IPS-NIHi11 (cell line): ENCODE measurements at regions not wholly inside any gene's neighbourhood (a gene's known extent, or its start where the extent isn't known, plus 50 kb on each side); places are given as distances from the start of the nearest gene placed in this dataset.
"Not testable (repeated sequence)": the region's sequence is repeated elsewhere in the genome, so short reads cannot be mapped to it uniquely, and the experiment has no call there.

Source experiments
- DNase-seq: peaks from one replicate; pipeline ENCODE4 v3.0.0; 2012; ENCODE audit warnings: mixed read lengths, low spot score

GRCh38 chr6:75031102-75031501 lies 174.8 kb downstream of the COL12A1 start:
- DNase-seq: not testable (repeated sequence)

DNA sequence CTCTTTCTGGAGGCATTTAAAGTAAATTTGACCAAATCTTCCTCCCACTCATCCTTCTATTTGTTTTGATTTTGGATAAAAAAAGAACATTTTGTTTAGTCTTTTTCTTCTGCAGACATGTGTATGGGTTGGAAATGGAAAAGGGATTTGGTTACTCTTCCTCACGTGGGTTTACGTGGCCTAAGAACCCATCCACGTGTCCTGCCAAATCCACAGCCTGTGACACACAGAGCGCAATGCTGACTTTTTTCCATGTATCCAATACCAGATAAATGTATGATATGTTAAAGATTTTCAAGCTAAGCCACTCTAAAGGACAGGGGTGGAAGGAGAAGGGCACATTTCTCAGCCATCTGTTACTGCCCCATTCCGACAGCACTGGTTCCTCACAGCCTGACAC lies 176.5 kb downstream of the COL12A1 start:
- DNase-seq: no peak

DNA sequence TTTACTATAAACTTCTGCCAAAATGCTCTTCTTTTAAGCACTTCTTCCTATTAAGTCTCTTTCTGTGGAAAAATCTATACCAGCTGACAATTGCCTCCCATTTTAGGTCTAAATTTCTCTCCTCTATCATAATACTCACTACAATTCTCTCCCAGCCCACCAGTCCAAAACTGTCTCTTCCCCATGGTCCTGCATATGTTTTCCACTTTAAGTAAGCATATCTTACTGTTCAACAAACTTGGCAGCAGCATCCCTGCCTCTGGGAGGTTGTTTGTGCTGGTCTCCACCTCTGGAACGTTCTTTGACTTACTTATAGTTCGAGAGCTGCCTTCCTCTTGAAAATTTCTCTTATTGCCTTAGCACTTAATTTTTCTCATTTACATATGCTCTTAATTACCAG lies 180.5 kb downstream of the COL12A1 start:
- DNase-seq: no peak

DNA sequence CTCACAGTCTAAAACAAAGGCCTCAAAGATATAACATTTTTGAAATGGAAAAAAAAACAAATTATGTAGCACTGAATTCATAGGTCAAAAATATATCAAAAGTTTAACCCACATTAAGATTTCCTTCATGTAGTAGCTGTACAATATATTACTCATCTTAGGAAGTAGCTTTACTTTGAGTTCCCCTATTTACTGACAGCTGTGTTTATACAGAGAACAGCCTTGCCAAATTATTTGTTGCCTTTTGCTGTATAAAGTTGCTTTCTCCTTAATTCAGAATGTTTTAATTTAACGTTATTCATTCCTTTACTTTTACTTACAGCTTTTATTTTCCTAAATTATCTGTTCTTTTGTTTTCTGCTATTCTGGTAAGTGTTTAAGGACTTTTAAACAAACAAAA lies 181.0 kb downstream of the COL12A1 start:
- DNase-seq: no peak

GRCh38 chr6:75023634-75024033 lies 182.2 kb downstream of the COL12A1 start:
- no peak for DNase-seq

DNA sequence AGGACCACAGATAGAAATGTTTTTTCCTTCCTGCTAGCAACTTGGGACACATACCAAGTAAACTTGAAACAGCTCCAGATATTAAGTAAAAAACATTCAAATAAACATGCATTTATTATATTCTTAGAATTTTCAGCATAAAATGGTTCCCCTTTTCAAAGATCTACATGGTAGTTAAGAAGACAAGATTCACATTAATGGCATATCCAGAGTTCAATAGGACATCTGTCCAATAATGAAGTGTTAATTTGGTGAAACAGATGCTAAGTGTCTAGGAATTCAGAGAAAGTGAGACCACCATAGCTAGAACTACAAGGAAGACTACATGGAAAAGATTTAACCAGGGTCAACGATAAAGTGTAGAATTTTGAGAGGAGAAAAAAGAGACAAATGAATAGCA lies 184.9 kb downstream of the COL12A1 start:
- no peak for DNase-seq

DNA sequence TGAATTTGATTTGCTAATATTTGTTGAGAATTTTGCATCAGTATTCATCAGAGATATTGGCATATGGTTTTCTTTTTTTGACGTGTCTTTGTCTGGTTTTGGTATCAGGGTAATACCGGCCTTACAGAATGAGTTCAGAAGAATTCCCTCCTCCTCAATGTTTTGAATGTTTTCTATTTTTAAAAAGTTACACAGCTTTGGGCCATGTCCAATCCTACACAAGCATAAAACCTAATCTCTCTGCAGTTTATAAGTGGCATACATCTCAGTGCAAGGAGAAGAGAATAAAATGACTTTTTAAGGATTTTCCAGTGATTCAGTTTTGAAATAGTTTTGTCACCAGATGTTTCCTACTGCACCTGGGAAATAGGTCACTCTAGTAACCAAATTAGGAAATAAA lies 185.5 kb downstream of the COL12A1 start:
- DNase-seq: no peak

DNA sequence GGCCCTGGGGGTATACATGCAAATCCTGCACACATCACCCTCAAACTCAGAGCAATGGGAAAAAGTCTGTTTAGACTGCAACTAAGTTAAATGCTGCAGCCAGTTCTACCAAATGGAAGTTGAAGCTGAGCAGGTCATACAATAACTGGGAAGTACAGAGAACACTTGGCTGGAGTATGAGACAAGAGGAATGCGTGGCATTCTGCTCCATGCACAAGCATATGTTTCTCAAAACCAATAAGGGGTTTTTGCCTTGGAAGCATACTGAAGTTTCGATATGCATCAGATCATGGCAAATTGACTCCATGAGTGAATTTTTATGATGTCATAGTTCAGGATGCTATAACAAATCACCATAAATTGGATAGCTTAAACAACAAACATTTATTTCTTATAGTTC lies 193.8 kb downstream of the COL12A1 start:
- no peak for DNase-seq

GRCh38 chr6:75003984-75004383 lies 201.9 kb downstream of the COL12A1 start:
- DNase-seq: not testable (repeated sequence)

- DNase-seq: no peak
Measured at GRCh38 chr6:74997646-74998045, 208.2 kb downstream of the COL12A1 start.

DNA sequence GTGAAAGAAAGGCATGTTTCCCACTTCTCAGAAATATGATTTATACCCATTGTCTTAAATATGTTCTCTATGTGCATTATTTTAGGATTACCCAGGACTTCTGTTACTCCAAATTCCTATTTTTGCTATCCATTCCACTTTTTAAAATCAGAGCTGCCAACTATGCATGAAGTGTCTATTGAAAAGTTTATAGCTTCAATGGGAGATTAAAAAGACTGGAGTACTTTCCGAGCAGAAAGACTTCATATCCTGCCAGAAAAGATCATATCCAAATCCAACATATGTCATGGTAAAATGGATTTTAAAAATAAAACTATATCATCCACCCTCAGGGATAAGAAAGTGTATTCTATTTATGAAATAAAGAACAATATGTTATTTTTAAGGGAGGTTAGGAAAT lies 212.7 kb downstream of the COL12A1 start:
- DNase-seq: no peak

GRCh38 chr6:74991573-74992332 lies 214.1 kb downstream of the COL12A1 start:
- DNase-seq: peak; percentile 21

GRCh38 chr6:74979065-74979766 lies 226.6 kb downstream of the COL12A1 start:
- no peak for DNase-seq

DNA sequence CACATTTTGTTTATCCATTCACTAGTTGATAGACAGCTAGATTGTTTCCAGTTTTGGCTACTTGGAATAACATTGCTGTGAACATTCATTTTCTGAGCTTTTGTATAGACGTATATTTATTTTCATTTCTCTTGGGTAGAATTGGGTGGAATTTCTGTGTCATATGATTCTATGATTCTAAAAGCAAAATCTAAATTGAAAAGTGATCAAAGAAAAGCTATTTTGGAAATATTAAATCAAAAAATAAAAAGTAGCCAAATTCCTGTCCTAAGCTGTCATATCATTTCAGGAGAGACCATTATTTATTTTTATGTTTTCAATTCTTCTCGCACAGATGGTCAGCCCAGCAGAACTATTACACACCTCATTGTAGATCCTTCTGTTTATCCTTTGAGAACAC lies 229.2 kb downstream of the COL12A1 start:
- DNase-seq: no peak

GRCh38 chr6:74976026-74976425 lies 229.8 kb downstream of the COL12A1 start:
- DNase-seq: no peak

- DNase-seq: no peak
Measured at GRCh38 chr6:74973591-74973990, 232.3 kb downstream of the COL12A1 start.

GRCh38 chr6:74971633-74972032 lies 234.2 kb downstream of the COL12A1 start:
- DNase-seq: no peak

DNA sequence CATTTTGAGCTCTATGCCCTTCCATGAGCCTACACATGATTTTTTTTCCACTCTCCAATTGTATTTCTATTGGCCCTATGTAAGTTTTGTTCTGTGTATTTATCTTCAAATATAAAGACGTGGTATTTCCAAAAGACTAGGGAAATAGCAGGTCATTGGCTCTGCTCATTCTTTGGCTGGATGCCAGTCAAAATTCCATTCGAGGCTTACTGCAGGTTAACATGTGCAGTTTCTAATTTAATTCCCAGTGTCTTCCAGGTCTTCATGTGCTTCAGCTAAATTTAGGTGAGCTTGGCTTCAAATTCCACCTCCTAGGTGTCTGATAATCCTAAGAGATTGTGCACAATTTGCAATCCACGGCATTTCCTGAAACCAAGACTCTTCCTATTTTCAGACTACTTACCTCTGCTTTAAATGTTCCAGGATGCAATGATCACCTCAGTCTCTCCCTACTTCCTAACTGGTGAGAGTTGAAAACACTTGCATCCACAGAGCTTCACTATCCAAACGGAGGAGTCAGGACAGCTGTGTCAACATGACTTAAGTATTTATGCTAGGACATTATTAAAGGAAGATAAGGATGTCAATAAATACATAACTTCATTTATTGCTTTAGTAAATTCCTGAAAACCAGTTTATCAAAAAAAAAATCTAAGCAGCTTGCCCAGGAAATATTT lies 236.1 kb downstream of the COL12A1 start:
- no peak for DNase-seq

- DNase-seq: no peak
Measured at GRCh38 chr6:74967821-74968220, 238.0 kb downstream of the COL12A1 start.

- DNase-seq: no peak
Measured at GRCh38 chr6:74966712-74967111, 239.1 kb downstream of the COL12A1 start.

DNA sequence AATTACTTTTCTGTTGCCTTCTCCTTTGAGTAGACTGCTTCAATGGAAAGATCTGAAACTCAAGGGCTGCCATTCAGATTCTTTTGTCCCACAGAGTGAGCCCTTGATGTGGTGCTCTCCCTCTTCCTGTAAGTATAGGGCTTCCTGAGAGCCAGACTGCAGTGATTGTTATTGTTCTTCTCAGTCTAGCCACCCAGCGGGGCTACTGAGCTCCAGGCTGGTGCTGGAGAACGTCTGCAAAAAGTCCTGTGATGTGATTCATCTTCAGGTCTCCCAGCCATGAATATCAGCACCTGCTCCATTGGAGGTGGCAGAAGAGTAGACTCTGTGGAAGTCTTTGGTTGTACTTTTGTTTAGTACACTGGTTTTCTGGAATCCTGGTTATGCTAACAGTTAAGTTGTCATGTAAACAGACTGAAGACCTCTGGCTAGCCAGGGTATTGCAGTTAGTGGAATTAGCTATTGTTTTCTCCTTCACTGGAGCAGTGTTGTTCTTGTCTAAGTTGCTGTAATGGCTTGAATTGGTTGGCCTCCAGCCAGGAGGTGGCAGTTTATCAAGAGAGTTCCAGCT lies 240.9 kb downstream of the COL12A1 start:
- no peak for DNase-seq

DNA sequence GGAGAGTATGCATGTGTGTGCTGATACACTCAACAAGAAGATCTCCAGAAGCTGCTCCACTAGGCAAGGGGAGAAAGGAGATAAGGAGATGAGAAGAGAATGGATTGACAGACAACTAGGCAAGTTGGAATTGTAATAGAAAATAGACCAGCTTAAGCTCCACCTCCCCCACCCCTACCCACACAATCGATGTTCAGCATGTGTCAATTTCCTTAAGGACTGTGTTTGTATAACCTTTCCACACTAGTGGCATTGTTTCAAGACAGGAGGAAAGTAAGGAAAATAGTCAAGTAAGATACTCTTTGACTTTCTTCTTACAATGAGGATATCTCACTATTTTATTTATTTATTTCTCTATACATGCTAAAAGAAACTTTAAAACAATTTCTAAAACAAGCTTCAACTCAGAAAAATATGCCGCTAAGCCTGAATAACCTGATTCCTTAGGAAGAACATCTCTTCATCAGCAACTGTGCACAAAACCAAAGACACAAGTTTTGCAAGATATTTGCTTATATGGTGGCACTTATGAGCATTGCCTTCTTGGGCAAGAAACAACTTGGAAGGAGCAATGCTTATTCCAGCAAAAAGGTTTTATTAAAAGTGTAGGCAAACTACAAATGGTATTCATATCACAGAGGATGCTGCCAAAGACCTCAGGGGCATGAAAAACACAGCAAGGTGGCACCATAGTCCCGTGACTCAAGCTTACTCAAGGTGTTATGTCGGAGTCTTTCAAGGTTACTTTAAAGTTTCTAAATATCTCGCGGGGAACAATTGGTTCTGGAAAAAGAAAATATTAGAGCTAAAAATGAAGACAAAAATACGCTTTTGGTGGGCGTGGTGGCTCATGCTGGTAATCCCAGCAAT lies 249.1 kb downstream of the COL12A1 start:
- DNase-seq: no peak
